GM13977 (cell line): ENCODE measurements at regions not wholly inside any gene's neighbourhood (a gene's known extent, or its start where the extent isn't known, plus 50 kb on each side); places are given as distances from the start of the nearest gene placed in this dataset.
"Not testable (repeated sequence)": the region's sequence is repeated elsewhere in the genome, so short reads cannot be mapped to it uniquely, and the experiment has no call there.

Source experiments
- DNase-seq: peaks from one replicate; pipeline ENCODE4 v3.0.0; 2012; ENCODE audit warnings: low spot score
- in situ Hi-C: fragments of 300-500 bp; cut with MboI; formaldehyde crosslinking; loops from one replicate; pipeline ENCODE4 v1.12.0; 2022; ENCODE audit warnings: low sequenced_read_pairs, low pct_unique_long_range_greater_than_20kb, mixed read lengths, inconsistent platforms; ENCODE audit not compliant: unreplicated experiment
- TF ChIP-seq, protein P1 (sequence below): IDR thresholded peaks from 2 replicates; pipeline ENCODE4 v1.5.1; 2012; ENCODE audit warnings: mild to moderate bottlenecking, control low read depth; ENCODE audit not compliant: insufficient read depth; ENCODE audit errors: extremely low read depth, missing control alignments

DNA sequence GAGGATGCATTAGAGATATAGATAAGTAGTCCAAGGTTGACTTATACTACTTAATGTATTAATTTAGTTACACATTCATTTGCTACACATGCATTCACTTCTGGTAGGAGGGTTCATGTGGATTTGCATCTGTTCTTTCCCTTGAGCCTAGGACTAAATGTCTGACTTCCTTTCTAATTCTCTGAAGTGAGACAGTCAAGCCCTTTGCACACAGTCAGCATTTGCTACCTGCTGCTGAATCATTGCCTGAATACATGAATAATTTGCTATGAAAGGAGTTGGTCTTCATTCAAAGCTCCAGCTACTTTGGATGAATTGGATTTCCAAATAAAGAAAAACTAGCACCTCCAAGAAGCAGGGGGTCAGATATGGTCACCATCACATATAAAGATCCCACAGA, 154.8 kb upstream of the DAB1 start:
- DNase-seq, result no peak
- in situ Hi-C loops, result no loop called here
- TF ChIP-seq, protein P1, sequence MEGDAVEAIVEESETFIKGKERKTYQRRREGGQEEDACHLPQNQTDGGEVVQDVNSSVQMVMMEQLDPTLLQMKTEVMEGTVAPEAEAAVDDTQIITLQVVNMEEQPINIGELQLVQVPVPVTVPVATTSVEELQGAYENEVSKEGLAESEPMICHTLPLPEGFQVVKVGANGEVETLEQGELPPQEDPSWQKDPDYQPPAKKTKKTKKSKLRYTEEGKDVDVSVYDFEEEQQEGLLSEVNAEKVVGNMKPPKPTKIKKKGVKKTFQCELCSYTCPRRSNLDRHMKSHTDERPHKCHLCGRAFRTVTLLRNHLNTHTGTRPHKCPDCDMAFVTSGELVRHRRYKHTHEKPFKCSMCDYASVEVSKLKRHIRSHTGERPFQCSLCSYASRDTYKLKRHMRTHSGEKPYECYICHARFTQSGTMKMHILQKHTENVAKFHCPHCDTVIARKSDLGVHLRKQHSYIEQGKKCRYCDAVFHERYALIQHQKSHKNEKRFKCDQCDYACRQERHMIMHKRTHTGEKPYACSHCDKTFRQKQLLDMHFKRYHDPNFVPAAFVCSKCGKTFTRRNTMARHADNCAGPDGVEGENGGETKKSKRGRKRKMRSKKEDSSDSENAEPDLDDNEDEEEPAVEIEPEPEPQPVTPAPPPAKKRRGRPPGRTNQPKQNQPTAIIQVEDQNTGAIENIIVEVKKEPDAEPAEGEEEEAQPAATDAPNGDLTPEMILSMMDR, result no peak

DNA sequence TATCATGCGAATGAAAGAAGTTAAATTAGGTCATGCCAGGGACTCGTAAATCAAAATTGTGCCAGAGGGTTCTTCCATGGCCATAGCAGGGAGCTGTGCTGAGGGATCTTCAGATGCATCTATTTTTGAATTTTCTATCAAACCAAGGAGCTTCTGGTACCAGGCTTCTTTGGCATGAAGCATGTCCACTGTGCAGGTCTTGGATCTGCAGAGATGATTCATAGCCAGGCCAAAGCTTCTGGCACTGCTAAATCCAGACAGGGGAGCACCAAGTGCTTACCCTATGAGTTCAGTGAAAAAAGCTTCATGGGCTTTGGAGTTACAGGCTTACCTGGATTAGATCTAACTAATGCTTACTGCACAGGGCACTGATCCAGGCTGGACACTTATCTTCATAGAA, 154.2 kb upstream of the DAB1 start:
- in situ Hi-C loops, result no loop called here
- DNase-seq, result no peak

DNA sequence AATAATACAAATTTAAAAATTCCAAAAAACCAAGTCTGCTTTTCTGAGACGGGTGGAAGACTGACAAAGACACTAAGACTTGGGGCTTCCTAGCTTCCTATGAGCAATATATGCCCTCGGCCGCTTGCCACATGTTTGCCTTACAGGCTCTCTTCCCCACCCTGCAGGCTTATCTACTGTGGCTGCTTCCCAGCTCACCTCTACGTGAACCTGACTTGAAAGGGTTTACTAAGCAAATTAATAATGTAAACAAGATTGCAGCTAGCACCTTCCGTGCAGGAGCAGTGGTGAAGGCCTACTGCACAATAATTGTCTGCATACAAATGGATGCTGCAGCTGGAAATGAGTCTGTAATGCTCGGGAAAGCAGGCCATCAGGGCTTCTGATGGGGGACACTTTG, 152.9 kb upstream of the DAB1 start:
- in situ Hi-C loops, result no loop called here

More for the DNA sequence above, 154.2 kb upstream of the DAB1 start:
- TF ChIP-seq, protein P1, result no peak

DNA sequence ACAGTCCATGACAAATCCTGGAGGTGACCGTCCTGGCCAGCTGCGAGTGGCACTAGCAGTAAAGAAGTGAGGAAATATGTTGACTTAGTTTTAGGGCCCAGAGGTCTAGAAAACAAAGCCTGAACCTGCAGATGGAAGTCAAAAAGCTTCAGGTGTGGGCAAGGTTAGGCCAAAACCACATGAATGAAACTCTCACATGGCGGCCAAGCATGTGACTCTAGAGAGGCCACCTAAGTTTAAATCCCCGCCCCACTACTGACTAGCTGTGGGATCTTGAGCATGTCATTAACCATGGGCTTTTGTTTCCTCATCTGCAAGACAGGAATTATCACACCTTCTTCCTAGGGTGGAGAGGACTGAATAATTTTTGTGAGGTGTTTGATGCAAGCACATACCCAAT, 148.2 kb upstream of the DAB1 start:
- in situ Hi-C loops, result no loop called here
- no peak for DNase-seq
- TF ChIP-seq, protein P1, result no peak

More for the DNA sequence above, 152.9 kb upstream of the DAB1 start:
- TF ChIP-seq, protein P1, result no peak
- DNase-seq, result no peak

DNA sequence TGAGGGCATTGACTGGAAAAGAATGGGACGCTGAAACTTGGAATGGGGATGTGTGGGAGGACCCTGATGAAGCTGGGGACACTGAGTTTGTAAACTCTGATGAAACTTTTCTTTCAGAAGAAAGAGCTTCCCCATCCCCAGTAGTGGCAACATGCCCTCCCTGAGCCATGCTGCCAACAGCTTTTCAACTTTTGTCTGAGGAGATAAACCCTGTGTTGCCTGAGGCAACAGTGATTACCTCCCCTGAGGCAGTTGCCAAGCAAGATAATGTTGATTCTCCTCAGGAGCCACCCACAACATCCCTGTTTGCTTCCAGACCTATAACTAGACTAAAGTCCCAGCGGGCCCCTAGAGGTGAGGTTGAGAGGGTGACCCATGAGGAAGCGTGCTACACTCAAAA, 134.2 kb upstream of the DAB1 start:
- DNase-seq, in situ Hi-C loops: not testable (repeated sequence)

DNA sequence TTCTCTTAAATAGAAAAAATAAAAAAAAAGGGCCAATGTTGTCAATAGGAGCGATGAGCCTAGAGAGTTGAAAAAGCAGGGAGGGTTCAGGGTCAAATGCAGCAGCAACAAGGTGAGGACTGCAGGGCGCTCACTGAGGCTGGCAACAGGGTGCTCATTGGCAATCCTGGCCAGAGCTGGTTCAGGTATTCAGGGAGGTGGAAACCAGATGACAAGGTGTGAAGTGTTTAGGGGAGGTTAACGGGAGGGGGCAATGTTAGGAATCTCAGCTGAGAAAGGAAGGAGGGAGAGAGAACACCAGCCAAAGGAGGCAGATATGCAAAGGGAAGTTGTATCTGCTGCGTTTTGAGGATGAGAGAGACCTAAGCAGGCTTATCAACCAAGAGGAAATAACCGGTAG, 129.8 kb upstream of the DAB1 start:
- DNase-seq, result no peak
- in situ Hi-C loops, result no loop called here
- TF ChIP-seq, protein P1, result no peak

DNA sequence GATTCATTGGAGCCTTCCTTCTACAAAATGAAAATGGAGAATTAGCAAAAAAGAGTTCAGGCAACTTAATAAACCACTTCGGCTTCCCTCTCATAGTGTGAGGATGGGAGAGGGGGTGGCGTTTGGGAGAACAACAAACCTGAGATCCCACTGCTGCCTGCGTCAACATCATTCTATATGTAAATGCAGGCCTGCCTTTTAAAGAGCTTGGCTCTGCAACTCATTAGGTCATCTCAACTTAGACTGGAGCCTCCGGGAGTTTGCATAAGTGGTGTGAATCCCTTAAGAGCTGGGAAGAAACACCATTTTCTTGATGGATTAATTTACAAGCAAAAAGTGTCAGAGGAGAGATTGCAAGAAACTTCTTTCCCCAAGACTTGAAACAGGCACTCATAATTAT, 127.6 kb upstream of the DAB1 start:
- in situ Hi-C loops, result no loop called here
- TF ChIP-seq, protein P1, result no peak
- no peak for DNase-seq
